ENCODE measurements at regions not wholly inside any gene's neighbourhood (a gene's known extent, or its start where the extent isn't known, plus 50 kb on each side); places are given as distances from the start of the nearest gene placed in this dataset.
"Not testable (repeated sequence)": the region's sequence is repeated elsewhere in the genome, so short reads cannot be mapped to it uniquely, and the experiment has no call there.

GRCh38 chr18:14188751-14189406 lies 56.6 kb upstream of the ZNF519 start:
- DNase-seq: not testable (repeated sequence)

All from right forelimb (tissue), 1 donor.